ENCODE measurements at regions not wholly inside any gene's neighbourhood (a gene's known extent, or its start where the extent isn't known, plus 50 kb on each side); places are given as distances from the start of the nearest gene placed in this dataset.

DNA sequence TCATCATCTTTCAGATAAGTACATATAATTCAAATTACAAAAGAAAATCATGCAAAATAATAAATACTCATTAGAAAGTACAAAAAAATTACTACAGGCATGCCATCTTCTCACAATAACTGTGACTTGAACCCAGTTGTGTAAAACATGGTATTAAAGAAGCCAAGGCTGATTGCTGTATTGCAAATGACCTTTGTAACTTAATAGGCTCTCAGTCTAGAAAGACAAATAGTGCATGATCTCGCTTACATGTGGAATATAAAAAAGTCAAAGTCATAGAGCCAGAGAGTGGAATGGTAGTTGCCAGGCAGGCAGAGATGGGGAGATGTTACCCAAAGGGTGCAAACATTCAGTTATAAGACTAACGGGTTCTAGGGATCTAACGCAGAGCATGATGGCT lies 626.1 kb downstream of the COL12A1 start:
- TF ChIP-seq, protein P1, sequence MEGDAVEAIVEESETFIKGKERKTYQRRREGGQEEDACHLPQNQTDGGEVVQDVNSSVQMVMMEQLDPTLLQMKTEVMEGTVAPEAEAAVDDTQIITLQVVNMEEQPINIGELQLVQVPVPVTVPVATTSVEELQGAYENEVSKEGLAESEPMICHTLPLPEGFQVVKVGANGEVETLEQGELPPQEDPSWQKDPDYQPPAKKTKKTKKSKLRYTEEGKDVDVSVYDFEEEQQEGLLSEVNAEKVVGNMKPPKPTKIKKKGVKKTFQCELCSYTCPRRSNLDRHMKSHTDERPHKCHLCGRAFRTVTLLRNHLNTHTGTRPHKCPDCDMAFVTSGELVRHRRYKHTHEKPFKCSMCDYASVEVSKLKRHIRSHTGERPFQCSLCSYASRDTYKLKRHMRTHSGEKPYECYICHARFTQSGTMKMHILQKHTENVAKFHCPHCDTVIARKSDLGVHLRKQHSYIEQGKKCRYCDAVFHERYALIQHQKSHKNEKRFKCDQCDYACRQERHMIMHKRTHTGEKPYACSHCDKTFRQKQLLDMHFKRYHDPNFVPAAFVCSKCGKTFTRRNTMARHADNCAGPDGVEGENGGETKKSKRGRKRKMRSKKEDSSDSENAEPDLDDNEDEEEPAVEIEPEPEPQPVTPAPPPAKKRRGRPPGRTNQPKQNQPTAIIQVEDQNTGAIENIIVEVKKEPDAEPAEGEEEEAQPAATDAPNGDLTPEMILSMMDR (IDR thresholded peaks at IDR 0.05): no peak
- TF ChIP-seq EP300 (IDR thresholded peaks at IDR 0.05; ENCODE audit: low read depth) (no peak), POLR2A (IDR thresholded peaks at IDR 0.05) (no peak), POLR2AphosphoS5 (IDR thresholded peaks at IDR 0.05) (no peak)

Data from transverse colon (tissue), 4 donors.